GM23338 (cell line): ENCODE measurements at regions not wholly inside any gene's neighbourhood (a gene's known extent, or its start where the extent isn't known, plus 50 kb on each side); places are given as distances from the start of the nearest gene placed in this dataset.

Experiments
- ATAC-seq: fragments of 200-7000 bp; cut with Tn5 transposase; 3 replicates; pipeline ENCODE4 v1.9.1; 2020
- DNase-seq: peaks from one replicate; pipeline ENCODE4 v3.0.0-alpha.2; 2015; ENCODE audit warnings: low spot score
- H2AFZ ChIP-seq: fragments of 200-600 bp; sonication (generic); 2 replicates; pipeline ENCODE4 v1.8.0; 2016; ENCODE audit warnings: antibody characterized with exemption, mild to moderate bottlenecking, moderate library complexity
- H3F3A ChIP-seq: fragments of 200-600 bp; sonication (generic); replicated peaks from 2 replicates; pipeline ENCODE4 v1.8.0; 2017; ENCODE audit warnings: antibody characterized with exemption, mixed run types, low read depth
- H3K27ac ChIP-seq: fragments of 200-600 bp; sonication (generic); 2 replicates; pipeline ENCODE4 v1.6.1; 2016; ENCODE audit warnings: low read depth
- H3K27me3 ChIP-seq: fragments of 200-600 bp; sonication (generic); 2 replicates; pipeline ENCODE4 v1.8.0; 2016; ENCODE audit warnings: mild to moderate bottlenecking, mixed run types, moderate library complexity; ENCODE audit not compliant: insufficient read depth
- H3K36me3 ChIP-seq: fragments of 200-600 bp; sonication (generic); 2 replicates; pipeline ENCODE4 v1.8.0; 2016; ENCODE audit warnings: mild to moderate bottlenecking; ENCODE audit not compliant: insufficient read depth
- H3K4me1 ChIP-seq: fragments of 200-600 bp; sonication (generic); 2 replicates; pipeline ENCODE4 v1.8.0; 2016; ENCODE audit warnings: mild to moderate bottlenecking, moderate library complexity; ENCODE audit not compliant: insufficient read depth
- H3K4me2 ChIP-seq: fragments of 200-600 bp; sonication (generic); 2 replicates; pipeline ENCODE4 v1.7.1; 2017; ENCODE audit warnings: mixed run types
- H3K4me3 ChIP-seq: fragments of 200-600 bp; sonication (generic); 2 replicates; pipeline ENCODE4 v1.6.1; 2016; ENCODE audit warnings: mixed run types
- H3K79me2 ChIP-seq: fragments of 200-600 bp; sonication (generic); replicated peaks from 2 replicates; pipeline ENCODE4 v1.8.0; 2017; ENCODE audit warnings: mild to moderate bottlenecking; ENCODE audit not compliant: insufficient read depth
- H3K9me2 ChIP-seq: fragments of 200-600 bp; sonication (generic); 2 replicates; pipeline ENCODE4 v1.8.0; 2017; ENCODE audit not compliant: insufficient read depth
- H4K20me1 ChIP-seq: fragments of 200-600 bp; sonication (generic); replicated peaks from 2 replicates; pipeline ENCODE4 v1.8.0; 2017; ENCODE audit warnings: mild to moderate bottlenecking; ENCODE audit not compliant: insufficient read depth
- H3K27ac Mint-ChIP-seq: 2 replicates; pipeline ENCODE4 v1.8.0; 2020; ENCODE audit warnings: inconsistent platforms, mild to moderate bottlenecking, moderate library complexity, mixed read lengths
- H3K27me3 Mint-ChIP-seq: 3 replicates; pipeline ENCODE4 v1.8.0; 2022; ENCODE audit warnings: low read depth, mild to moderate bottlenecking, moderate library complexity, mixed read lengths, inconsistent platforms; ENCODE audit not compliant: insufficient read depth, poor library complexity
- H3K36me3 Mint-ChIP-seq: 3 replicates; pipeline ENCODE4 v1.8.0; 2021; ENCODE audit warnings: low read depth, mild to moderate bottlenecking, inconsistent platforms, moderate library complexity, mixed read lengths
- H3K4me1 Mint-ChIP-seq: 3 replicates; pipeline ENCODE4 v1.8.0; 2020; ENCODE audit warnings: mild to moderate bottlenecking, inconsistent platforms, mixed read lengths
- H3K4me3 Mint-ChIP-seq: 3 replicates; pipeline ENCODE4 v1.8.0; 2021; ENCODE audit warnings: moderate library complexity, mild to moderate bottlenecking, inconsistent platforms, mixed read lengths
- H3K9me3 Mint-ChIP-seq: 3 replicates; pipeline ENCODE4 v1.8.0; 2020; ENCODE audit warnings: moderate library complexity, mild to moderate bottlenecking, inconsistent platforms, mixed read lengths
- EZH2phosphoT487 ChIP-seq: fragments of 200-600 bp; sonication (generic); IDR thresholded peaks from one replicate; pipeline ENCODE4 v1.8.1; 2018; ENCODE audit warnings: antibody characterized with exemption; ENCODE audit not compliant: unreplicated experiment
- JUNB ChIP-seq: IDR thresholded peaks from one replicate; pipeline ENCODE4 v1.6.1; 2016; ENCODE audit warnings: antibody characterized with exemption; ENCODE audit not compliant: unreplicated experiment
- NANOG ChIP-seq: IDR thresholded peaks from 2 replicates; pipeline ENCODE4 v1.6.1; 2016; ENCODE audit warnings: antibody characterized with exemption, borderline replicate concordance
- ZNF114 ChIP-seq: fragments of 250-450 bp; sonication (Bioruptor Pico); IDR thresholded peaks from 2 replicates; pipeline ENCODE4 v1.5.0; 2020; ENCODE audit warnings: mild to moderate bottlenecking, moderate library complexity
- TF ChIP-seq, protein P1 (sequence below): fragments of 250-450 bp; sonication (Bioruptor Pico); IDR thresholded peaks from 2 replicates; pipeline ENCODE4 v1.5.0; 2020; ENCODE audit warnings: mild to moderate bottlenecking, moderate library complexity

- no peak for DNase-seq
- H2AFZ ChIP-seq, result no peak overlapping the region
- H3K4me1 Mint-ChIP-seq, result peaks cover 44% of the 10 kb centered on the region
- no peaks in the 10 kb centered on the region for H4K20me1 ChIP-seq
- no peak overlapping the region for H3K4me2 ChIP-seq
- H3K36me3 Mint-ChIP-seq, result peaks cover 25% of the 10 kb centered on the region
- no peak overlapping the region for H3K4me3 ChIP-seq
- H3K27ac Mint-ChIP-seq, result no peak overlapping the region
- H3K4me3 Mint-ChIP-seq, result no peak overlapping the region
- H3K9me2 ChIP-seq, result no peaks in the 10 kb centered on the region
- no peaks in the 10 kb centered on the region for H3K27me3 ChIP-seq
- H3F3A ChIP-seq, result no peaks in the 10 kb centered on the region
- no peaks in the 10 kb centered on the region for H3K36me3 ChIP-seq
- TF ChIP-seq, protein P1, sequence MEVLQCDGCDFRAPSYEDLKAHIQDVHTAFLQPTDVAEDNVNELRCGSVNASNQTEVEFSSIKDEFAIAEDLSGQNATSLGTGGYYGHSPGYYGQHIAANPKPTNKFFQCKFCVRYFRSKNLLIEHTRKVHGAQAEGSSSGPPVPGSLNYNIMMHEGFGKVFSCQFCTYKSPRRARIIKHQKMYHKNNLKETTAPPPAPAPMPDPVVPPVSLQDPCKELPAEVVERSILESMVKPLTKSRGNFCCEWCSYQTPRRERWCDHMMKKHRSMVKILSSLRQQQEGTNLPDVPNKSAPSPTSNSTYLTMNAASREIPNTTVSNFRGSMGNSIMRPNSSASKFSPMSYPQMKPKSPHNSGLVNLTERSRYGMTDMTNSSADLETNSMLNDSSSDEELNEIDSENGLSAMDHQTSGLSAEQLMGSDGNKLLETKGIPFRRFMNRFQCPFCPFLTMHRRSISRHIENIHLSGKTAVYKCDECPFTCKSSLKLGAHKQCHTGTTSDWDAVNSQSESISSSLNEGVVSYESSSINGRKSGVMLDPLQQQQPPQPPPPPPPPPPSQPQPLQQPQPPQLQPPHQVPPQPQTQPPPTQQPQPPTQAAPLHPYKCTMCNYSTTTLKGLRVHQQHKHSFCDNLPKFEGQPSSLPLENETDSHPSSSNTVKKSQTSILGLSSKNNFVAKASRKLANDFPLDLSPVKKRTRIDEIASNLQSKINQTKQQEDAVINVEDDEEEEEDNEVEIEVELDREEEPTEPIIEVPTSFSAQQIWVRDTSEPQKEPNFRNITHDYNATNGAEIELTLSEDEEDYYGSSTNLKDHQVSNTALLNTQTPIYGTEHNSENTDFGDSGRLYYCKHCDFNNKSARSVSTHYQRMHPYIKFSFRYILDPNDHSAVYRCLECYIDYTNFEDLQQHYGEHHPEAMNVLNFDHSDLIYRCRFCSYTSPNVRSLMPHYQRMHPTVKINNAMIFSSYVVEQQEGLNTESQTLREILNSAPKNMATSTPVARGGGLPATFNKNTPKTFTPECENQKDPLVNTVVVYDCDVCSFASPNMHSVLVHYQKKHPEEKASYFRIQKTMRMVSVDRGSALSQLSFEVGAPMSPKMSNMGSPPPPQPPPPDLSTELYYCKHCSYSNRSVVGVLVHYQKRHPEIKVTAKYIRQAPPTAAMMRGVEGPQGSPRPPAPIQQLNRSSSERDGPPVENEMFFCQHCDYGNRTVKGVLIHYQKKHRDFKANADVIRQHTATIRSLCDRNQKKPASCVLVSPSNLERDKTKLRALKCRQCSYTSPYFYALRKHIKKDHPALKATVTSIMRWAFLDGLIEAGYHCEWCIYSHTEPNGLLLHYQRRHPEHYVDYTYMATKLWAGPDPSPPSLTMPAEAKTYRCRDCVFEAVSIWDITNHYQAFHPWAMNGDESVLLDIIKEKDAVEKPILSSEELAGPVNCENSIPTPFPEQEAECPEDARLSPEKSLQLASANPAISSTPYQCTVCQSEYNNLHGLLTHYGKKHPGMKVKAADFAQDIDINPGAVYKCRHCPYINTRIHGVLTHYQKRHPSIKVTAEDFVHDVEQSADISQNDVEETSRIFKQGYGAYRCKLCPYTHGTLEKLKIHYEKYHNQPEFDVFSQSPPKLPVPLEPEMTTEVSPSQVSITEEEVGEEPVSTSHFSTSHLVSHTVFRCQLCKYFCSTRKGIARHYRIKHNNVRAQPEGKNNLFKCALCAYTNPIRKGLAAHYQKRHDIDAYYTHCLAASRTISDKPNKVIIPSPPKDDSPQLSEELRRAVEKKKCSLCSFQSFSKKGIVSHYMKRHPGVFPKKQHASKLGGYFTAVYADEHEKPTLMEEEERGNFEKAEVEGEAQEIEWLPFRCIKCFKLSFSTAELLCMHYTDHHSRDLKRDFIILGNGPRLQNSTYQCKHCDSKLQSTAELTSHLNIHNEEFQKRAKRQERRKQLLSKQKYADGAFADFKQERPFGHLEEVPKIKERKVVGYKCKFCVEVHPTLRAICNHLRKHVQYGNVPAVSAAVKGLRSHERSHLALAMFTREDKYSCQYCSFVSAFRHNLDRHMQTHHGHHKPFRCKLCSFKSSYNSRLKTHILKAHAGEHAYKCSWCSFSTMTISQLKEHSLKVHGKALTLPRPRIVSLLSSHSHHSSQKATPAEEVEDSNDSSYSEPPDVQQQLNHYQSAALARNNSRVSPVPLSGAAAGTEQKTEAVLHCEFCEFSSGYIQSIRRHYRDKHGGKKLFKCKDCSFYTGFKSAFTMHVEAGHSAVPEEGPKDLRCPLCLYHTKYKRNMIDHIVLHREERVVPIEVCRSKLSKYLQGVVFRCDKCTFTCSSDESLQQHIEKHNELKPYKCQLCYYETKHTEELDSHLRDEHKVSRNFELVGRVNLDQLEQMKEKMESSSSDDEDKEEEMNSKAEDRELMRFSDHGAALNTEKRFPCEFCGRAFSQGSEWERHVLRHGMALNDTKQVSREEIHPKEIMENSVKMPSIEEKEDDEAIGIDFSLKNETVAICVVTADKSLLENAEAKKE (CRISPR knock-in tag), result no peak
- TF ChIP-seq EZH2phosphoT487 (no peak), ZNF114 (no peak), NANOG (no peak), JUNB (no peak)
- peaks cover 9% of the 10 kb centered on the region for H3K4me1 ChIP-seq
- ATAC-seq, result no peak
- H3K9me3 Mint-ChIP-seq, result peaks cover 36% of the 10 kb centered on the region
- no peak overlapping the region for H3K27ac ChIP-seq
- H3K79me2 ChIP-seq, result no peaks in the 10 kb centered on the region
- peaks cover 7% of the 10 kb centered on the region for H3K27me3 Mint-ChIP-seq
Observed at GRCh38 chr15:24861014-24861690, 93.6 kb upstream of the SNRPN start.
